ENCODE measurements at regions not wholly inside any gene's neighbourhood (a gene's known extent, or its start where the extent isn't known, plus 50 kb on each side); places are given as distances from the start of the nearest gene placed in this dataset.

DNA sequence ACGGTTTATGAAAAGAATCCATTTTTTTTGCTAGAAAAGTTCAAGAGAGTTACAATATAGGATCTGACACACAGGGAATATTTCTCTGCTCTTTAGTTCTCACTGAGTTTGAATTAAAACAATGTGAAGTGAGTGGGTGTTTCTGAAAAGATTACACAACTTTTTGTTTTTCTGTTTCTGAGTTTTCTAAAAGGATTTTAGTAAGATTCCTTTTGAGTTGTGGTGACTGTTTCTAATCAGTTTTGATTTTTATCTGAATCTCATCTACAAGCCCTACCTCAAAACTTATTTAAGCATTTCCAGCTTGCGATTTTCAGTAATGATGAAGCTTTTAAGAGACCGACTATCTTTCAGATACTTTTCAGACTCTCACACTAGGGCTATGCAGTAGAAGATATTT lies 141.7 kb downstream of the GPAT3 start:
- no peak for DNase-seq (ENCODE audit: low read depth in 3 of 3, low spot score in 2 of 3)

DNA sequence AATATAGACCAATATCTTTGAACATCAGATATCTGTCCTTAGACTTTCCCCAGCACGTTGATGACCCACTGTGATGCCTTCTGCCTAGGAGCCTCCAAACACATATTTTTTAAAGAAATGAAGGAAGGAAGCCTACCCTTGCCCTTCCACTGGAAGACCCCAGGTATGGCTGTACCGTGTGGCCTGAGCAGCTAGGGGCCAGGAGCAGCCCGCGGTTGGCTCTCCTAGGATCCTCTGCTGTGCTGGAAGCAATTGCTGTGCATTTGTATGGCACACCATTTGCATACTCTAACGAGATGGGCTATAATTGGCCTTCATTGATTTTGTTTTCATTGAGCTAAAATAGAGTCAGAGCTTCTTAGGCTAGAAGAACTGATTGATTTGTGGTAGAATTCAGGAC lies 128.8 kb downstream of the GPAT3 start:
- no peak for DNase-seq (ENCODE audit: low read depth in 3 of 3, low spot score in 2 of 3)

DNA sequence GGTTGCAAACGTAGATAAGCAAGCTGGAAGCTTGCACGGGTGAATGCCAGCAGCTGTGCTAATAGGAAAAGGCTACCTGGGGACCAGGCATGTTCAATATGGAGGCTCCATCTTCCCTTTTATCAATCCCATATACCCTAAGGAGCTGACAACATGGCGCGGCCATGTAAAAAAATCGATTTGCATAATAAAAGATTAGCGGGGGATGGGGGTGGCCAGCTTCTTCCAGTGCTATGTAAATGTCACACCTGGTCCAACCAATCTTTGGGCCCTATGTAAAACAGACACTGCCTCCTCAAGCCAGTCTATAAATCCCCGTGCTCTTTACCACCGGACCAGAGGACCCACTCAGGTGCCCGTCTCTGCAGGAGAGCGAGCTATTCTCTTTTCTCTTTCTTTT lies 128.2 kb downstream of the GPAT3 start:
- DNase-seq (ENCODE audit: low read depth in 3 of 3, low spot score in 2 of 3), result no peak

DNA sequence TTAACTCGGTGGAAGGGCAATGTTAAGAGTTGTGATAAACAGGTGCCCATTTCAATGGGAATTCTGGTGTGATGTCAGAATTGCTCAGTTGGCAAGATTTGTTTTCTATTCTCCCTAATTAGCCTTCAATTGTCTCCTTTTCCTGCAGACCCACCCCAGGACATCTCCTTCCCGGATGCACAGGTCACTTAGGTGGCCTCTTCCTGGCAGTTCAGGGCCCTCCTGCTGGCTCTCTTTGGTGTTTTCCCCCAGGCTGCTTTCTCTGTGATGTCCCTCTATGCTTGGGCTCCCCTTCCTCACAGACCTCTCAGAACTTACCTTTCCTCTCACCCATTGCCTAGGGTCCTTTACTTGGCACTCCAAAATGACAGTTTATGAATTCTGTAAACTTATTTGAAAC lies 126.3 kb downstream of the GPAT3 start:
- no peak for DNase-seq (ENCODE audit: low read depth in 3 of 3, low spot score in 2 of 3)

DNA sequence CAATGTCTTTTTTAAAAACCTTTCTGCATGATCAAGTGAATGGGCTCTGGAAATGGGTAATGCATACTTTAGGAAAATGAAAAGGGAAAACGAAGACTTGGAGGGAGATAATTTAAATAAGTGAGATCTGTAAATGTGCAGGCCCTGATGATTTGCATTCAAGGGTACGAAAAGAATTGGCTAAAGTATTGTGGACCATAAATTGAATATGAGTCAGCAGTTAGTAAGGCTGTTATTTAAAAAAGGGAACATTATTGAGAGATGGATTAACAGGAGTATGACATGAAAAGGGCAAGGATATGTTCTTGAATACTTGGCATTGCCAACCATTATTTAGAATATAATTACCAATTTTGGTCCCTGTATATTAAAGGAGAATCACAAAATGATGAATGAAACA lies 125.5 kb downstream of the GPAT3 start:
- DNase-seq (ENCODE audit: low read depth in 3 of 3, low spot score in 2 of 3), result no peak

- no peak for DNase-seq (ENCODE audit: low read depth in 3 of 3, low spot score in 2 of 3)
Measured at GRCh38 chr4:83660578-83660977, 124.7 kb downstream of the GPAT3 start.

DNA sequence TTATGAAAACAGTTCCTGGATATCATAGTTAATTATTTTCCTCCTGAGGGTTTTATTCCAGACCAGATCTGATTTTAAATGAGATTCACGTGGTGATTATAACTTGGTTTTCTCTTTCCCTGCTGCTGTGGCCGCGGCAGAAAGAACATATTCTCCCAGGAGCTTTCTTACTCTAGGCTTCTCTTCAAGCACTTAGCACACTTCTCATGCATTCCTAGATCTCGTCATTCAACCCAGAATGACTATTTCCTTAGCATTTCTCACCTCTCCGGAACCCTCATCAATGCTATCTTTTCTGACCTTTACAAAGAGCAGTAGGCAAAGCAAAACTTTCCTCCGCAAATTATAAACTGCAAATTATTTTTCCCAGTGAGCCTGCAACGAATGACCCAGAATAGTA lies 122.9 kb downstream of the GPAT3 start:
- DNase-seq (ENCODE audit: low read depth in 3 of 3, low spot score in 2 of 3), result no peak

GRCh38 chr4:83657336-83657735 lies 121.4 kb downstream of the GPAT3 start:
- no peak for DNase-seq (ENCODE audit: low read depth in 3 of 3, low spot score in 2 of 3)
